ENCODE measurements at regions not wholly inside any gene's neighbourhood (a gene's known extent, or its start where the extent isn't known, plus 50 kb on each side); places are given as distances from the start of the nearest gene placed in this dataset.
"Not testable (repeated sequence)": the region's sequence is repeated elsewhere in the genome, so short reads cannot be mapped to it uniquely, and the experiment has no call there.

DNA sequence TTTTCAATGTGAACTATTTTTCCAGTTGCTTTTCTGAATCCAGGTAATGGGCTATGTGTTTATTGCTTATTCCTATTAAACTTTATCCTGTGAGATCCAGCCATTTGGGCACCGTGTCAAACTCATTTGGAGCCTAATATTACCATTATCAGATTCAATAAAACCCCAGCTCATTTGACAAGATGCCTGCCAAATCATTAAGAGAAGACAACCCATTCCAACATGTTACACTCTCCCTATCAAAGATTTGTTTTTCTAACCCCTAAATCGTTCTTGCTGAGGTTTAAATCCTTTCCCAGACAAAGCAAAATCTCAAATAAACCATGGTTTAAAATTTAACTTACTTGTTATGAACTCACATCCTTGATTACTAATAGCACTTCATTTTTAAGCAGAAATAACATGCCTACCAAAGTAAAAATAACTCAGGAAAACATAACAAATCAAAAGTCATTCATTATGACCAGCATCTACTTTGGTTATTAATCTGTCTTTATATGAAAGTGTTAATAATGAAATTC, 130.0 kb upstream of the TCF21 start:
- no peak for DNase-seq

DNA sequence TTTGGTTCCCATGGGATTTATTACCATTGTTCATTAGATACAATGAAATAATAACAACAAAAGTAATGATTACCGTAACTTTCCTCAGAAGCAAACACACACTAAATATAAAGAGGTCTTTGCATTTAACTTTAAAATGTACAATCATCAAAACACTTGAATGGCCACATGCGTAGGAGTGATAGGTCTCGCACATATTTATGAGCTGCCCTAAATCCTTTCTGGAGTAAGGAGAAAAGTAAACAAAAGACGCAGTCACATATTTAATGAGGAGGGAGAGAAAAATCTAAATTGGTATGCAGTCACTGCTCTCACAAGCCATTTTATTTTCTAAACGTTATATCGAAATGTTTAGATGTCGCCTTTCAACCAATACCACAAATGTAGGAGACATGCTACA, 129.4 kb upstream of the TCF21 start:
- no peak for DNase-seq

DNA sequence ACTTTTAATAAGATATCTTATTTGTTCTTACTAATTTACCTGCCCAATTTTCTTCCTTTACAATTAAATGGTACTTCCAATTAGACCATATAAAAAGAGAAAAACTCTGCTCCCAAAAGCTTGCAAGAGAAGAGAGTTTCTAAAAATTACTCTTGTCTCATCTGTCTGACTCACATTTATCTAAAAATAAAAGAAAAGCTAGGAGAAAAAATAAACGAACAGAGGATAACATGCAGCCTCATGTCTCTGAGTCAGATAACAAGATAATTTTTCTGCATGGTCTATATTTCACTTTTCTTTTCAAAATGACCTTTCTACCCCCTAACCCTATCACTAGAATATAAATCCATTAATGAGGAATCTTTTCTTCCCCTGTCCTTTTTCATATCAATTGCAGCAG, 127.2 kb upstream of the TCF21 start:
- no peak for DNase-seq

DNA sequence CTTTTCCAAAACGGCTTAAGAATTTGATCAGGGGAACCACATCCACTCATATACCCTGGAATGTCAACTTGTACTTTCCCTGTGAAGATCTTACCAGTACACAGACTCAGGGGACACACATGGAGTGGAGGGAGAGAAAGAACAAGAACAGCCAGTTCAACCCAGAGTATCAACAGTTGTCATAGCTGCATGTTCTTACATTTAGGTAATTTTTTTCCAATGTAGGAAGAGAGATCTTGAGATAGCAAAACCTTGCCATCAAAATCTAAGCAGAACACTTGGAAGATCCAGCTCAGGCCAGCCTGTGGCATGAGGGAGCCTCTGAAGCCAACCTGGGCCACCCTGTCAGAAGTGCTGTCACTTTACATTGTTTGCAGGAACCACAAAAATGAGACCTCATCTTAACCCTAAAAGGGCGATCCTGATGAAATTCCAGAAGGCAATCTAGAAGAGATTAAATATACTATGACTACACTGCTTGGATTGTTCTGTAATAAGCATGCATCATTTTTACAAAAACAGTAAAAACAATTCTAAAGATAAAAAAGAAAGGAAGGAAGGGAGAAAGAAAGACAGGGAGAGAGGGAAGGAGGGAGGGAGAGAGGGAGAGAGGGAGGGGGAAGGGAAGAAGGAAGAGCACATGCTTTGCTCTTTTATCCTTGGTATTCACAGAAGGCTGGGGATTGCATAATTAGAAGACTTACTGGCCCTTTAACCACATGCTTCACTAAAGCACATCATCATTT, 124.7 kb upstream of the TCF21 start:
- no peak for DNase-seq

DNA sequence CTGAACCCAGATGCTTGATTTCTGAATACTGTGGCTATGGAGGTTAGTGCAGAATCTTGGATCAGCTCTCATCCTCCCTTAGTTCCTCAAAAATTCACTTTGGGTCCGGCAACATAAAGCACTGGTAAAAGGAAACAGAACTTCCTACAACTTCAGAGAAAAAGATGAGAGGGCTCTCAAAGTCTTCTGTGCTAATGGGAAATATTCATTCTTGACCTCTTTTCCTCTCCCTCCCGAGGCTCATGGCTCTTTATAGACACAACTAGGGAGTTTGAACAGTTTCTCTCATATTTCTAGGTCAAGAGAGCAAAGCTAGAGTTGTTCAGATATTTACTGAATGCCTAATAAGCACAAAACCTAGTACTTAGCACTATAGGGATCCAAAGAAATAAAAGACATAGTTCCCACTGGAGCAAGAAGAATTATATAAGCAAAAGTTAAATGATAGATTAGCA, 124.1 kb upstream of the TCF21 start:
- DNase-seq = no peak

DNA sequence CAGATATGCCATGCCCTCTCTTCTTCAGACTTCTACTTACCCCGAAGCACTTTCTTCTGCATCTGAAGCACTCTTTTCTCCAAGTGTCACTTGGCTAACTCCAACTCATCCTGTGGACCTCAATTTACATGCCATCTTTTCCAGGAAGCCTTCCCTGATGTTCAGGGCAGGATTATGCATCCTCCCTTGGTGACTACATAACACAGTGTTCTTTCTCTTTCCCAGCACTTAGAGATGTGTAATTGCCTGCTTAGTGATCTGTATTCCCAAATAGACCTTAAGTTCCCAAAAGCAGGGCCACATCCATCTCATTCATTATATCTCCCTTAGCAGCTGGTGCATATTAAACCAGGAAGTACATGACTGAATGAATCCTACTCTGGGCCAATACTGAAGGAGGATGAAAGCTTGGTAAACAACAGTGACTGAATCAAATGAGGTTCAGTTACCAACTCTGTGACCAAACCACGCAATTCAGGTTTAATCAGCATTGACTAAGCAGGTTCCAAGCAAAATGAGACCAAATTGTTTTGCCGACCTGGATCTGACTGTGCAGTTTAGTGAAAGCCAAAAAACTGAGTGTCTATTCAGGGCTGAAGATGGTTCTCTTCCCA, 121.4 kb upstream of the TCF21 start:
- DNase-seq = no peak

DNA sequence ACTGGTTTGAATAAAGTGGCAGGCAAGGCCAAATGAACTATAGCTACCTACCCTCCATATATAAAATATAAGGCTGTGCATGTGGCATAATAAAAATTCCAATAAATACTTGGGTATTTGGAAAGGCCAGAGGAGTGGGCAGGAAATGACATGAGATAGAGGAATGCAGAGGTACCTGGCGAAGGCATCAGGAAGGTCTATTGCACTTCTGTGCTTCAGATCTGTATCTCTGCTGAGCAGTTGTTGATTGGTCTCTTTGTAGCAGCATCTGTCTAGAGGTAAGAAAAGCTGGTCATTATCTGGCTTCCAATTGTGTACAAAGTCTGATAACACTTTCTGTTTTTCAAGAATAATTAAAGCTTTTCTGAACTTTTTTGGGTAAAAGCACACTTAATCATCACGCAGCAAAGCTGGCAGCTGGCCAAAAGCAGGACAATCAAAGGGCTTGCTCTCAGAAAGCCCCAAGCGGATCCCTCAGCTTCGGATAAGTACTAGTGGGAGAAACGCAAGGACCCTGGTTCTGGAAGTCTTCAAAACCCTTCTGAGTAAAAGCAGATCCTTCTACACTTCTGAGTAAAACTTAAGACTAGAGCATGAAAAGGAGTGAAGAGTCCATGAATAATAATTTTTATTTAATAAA, 120.1 kb upstream of the TCF21 start:
- DNase-seq = no peak

DNA sequence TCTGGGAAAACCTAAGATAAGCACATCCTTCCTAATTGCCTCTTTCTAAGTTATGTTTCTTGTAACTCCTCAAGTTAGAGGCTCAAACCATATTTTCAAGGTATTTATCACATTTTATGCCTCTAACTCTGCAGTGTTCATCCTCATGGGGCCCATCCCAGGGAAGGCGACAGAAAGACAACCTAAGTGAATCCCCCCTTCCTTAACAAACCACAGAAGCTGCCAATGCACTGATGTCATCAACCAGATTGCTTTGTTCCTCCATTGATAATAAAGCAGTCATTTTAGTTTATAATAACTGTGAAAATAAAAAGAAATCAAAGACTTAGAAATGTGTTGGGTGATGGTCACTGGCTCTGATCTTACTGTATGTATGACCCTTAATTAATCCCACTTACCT, 119.5 kb upstream of the TCF21 start:
- DNase-seq = no peak

DNA sequence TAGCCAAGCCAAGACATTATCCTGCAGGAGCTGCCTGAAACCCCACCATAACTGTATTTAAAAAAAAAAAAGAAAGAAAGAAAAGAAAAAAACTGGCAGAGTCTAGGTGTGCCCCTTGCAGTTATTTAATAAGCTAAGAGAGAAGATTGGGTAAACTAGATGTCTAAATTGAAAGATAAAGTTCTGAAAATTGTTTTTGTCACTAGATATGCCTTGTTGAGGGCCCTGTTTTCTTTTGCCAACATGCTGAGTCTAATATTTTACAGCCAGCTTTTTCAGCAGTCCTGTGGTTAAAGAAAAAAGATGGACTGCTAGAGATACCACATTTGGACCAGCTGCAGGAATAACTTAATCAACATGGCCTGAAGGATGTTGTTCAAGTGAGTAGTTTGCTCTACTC, 116.3 kb upstream of the TCF21 start:
- DNase-seq = no peak

DNA sequence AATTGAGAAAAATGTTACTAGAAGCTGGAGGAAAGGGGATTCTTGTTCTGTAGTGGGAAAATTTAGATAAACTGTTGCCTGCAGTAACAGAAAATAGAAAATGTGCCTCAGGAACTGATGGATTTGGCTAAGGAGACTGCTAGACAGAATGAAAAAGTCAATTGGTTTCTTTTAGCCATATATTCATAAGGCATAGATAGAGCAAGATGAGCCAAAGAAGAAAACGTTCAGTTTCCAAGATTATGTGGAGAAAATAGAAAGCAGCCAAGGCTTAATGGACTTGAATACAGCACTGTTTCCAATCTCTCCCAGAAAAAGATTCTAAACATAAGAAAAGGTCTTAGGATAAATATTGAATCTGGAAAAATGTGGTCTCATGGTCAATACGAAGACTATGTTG, 115.1 kb upstream of the TCF21 start:
- no peak for DNase-seq

DNA sequence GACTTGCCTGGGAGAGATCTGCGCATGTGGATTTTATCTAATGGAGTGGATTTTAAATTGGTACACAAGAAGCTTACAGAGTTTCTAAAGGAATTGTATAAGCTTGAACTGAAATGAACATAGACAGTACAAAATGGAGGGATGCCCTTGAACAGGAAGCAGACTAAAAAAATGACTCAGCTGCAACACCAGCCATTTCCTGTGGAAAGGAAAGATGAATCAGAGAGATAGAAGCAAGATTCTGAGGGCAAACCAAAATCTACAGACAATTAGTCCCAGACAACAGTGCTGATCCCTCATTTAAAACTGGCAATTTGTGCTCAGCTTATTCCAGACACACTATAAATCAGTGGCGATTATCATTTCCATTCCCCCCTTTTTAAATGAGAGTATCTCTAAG, 114.6 kb upstream of the TCF21 start:
- no peak for DNase-seq

DNA sequence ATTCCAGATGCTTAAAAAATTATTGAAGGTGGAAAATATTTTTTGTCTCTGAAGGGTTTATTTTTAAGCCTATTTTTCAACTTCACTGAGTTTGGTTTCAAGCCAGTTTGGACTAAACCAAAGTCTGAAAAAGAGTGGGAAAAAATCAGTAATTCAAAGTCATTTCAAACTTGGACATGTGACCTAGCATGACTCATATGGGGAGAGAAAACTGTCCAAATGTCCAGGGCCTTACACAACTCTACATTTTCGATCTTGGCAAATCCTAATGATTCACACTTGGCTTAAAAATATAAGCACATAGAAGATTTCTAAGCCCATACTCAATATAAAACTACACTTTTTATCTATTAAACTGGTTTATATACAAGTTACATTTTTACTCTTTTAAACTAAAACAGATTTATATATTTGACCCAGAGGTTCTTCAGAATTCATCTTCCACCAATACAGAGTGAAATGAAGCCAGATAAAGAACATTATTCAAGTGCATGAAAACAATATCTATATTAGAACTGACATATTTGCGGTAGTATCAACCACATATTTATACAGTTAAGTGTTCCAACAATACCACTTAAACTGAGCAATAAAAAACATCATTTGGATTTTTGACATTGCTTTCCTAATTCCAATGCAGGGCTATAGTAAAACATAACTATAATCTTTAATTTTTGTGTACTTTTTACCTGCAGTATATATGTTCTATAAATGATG, 110.3 kb upstream of the TCF21 start:
- no peak for DNase-seq

DNA sequence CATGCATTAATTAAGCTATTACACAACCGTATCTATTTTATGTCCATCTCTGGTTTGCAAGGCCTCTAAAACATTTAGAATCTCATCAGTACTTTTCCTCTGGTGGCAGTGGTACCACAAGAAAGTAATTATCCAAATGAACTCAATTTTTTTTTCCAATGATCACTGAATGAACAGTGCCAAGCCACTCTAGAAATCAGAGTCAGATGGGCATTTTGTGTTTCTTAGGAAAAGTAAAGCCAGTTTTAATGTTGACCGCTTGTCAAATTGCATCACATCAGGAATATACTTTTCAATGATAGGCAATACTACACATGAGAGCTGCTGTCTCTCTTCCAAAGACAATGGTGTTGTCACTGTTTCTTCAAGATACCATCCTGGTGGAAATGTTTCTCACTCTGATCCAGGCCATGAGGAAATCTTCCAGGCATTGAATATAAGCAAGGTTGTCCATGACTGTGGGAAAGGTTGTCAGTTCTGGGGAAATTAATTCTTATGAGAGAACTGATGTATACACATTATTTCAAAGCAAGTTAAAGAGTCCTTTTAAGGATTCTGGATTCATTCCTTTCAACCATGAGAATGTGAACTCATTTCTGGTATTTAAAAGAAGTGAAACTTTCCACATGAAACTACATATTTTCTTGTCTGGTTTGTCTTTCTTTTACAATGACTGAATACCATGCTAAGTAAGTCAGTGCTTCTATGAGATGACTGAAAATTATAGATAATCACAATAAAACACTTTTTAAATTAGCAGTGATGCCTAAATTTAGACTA, 108.8 kb upstream of the TCF21 start:
- no peak for DNase-seq

DNA sequence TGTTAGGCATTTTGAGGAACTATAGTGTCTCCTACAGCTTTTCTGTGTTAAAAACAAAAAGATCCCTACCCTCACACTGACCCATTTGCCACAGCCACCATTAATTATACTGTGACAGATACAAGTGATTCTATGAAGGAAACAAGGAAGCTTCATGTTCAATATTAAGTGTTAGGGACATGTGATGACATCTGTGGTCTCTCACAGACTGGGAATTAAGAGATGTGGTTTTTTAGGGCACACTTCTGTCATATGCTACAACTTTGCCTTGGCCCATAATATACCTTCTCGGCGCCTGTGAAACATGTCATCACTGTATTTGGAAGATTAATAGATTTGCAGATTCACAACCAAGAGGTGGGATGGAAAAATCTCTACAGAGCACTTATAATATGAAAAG, 102.9 kb upstream of the TCF21 start:
- no peak for DNase-seq

DNA sequence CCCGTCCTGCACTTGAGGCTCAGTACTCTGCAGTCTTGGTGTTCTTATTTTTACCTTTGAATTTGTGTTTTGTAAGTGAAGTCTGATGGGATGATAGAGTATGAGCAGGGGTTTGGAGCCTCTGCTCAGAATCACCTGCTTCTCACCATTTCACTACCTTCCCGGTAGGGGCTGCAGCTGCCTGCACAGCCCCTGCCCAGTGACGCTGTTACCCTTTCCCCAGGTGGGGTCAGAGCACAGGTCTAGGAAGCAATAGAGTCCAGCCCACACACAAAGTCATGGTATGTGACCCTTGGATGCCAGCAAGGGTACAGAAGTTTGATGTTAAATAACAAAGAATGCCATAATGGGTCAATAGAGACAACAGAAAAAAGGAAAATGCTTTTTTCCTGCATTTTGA, 101.8 kb upstream of the TCF21 start:
- no peak for DNase-seq

DNA sequence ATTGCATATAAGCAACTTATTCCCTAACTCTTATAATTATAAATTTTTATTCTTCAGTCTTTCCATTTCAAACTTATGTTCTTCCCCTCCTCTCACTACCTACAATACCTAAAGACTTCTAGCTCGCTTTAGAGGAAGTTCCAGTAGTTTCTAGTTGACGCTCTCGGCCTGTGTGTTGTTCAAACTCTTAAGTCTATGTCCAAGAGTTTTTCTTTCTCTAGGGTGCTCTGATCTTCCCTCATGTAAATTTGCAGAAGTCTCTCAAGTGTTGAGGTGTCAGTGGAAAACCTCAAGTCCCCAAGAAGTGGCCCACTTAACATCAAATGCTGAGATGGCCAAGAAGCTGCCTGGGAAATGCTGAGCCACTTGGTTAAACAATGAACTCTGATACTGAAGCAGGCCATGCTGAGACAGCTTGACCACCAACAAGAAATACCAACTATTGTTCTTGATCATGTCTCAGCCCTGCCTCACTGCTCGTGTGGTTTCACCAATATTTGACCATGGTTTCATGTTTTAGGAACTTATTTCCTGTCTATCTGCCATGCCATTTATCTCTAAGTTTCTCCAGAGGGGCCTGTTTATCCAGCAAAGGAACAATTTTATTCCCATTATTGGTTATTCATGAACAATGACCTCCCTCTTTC, 100.9 kb upstream of the TCF21 start:
- DNase-seq = no peak

DNA sequence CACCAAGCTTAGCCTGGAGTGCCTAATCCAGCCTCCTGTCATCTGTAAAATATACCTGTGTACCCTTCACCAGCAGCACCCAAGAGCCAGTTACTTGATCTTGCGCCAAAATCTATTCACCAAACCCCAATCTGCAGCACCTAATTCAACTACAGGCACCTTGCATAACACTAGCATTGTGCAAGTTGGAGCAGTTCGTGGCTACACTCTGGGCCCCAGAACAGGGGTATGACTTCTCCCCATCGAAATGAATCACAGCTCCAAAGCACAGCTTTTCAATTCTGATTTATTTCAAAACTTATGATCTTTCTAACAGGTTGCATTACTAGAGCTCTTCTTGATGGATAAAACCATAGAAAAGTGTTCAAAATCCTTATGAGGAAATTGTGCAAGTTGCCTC, 100.4 kb upstream of the TCF21 start:
- no peak for DNase-seq

DNA sequence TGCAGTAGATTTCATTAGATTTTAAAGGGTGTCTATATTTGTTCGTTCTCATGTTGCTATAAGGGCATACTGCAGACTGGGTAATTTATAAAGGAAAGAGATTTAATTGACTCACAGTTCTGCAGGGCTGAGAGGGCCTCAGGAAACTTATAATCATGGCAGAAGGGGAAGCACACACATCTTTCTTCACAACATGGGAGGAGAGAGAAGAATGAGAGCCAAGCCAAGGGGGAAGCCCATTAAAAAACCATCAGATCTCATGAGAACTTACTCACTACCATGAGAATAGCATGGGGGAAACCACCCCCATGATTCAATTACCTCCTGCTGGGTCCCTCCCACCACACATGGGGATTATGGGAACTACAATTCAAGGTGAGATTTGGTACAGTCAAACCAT, 99.5 kb upstream of the TCF21 start:
- DNase-seq = not testable (repeated sequence)

DNA sequence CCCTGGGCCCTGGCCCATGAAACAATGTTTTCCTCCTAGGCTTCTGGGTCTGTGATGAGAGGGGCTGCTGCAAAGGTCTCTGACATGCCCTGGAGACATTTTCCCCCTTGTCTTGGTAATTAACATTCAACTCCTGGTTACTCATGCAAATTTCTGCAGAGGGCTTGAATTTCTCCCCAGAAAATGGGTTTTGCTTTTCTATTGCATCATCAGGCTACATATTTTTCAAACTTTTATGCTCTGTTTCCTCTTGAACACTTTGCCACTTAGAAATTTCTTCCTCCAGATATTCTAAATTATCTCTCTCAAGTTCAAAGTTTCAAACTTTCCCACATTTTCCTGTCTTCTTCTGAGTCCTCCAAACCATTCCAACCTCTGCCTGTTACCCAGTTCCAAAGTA, 98.2 kb upstream of the TCF21 start:
- not testable (repeated sequence) for DNase-seq

DNA sequence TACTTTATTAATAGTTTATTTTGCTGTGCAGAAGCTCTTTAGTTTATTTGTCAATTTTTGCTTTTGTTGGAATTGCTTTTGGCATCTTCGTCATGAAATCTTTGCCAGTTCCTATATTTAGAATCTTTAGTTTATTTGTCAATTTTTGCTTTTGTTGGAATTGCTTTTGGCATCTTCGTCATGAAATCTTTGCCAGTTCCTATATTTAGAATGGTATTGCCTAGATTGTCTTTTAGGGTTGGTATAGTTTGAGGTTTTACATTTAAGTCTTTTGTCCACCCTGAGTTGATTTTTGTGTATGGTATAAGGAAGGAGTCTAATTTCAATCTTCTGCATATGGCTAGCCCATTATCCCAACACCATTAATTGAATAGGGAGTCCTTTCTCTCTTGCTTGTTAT, 93.9 kb upstream of the TCF21 start:
- not testable (repeated sequence) for DNase-seq

DNA sequence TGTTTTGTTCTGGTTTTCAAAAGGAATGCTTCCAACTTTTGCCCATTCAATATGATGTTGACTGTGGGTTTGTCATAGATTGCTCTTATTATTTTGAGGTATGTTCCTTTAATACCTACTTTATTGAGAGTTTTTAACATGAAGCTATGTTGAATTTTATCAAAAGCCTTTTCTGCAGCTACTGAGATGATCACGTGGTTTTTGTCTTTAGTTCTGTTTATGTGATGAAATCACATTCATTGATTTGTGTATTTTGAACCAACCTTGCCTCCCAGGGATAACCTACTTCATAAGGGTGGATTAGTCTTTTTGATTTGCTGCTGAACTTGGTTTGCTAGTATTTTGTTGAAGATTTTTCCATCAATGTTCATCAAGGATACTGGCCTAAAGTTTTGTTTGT, 92.7 kb upstream of the TCF21 start:
- DNase-seq = no peak

DNA sequence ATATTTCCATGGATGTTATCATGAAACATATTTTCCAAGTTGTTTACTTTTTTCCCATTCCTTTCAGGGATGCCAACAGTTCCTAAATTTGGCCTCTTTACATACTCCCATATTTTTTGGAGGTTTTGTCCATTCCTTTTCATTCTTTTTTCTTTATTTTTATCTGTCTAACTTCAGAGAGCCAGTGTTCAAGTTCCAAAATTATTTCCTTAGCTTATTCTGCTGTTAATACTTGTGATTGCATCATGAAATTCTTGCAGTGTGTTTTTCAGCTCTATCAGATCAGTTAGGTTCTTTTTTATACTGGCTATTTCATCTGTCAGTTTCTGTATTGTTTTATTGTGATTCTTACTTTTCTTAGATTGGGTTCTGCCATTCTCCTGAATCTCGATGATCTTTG, 89.9 kb upstream of the TCF21 start:
- DNase-seq = no peak
